ENCODE measurements at regions not wholly inside any gene's neighbourhood (a gene's known extent, or its start where the extent isn't known, plus 50 kb on each side); places are given as distances from the start of the nearest gene placed in this dataset.

DNA sequence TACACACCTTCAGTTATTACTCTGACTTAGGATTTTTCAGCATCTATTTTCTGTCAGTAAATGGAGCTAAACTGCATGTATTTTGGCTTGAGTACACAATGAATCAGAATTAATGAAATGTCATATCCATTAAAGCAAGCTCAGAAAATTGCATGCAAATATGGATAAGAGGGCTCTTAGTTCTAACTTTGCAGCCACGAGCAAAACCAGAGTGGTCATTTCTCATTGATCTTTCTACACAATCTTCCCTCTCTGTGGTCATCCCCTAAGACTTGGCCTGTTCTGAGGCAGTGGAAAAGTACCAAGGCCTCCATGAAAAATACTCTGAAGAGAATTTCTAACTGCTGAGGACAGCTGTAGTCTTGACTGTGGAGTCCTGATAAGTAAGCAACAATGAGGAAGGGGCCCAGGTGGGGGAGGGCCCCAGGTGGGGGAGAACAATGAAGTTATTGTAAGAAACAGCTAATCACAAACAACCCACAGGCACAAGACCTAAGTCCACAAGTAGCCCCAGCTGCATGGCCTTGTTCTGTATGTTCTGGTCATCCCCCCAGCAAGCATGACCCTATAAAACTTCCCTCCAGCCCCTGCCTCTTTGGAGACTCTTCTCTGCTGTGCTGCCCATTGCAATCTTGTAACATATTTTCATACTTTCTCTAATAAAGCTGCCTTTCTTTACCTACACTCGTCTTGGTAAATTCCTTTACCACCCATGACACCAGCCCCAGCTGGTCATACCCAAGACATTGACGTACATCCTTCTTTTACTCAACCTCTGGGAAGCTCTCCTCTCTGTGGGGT is 230.3 kb downstream of the TDRD15 start:
- TF ChIP-seq, protein P1, sequence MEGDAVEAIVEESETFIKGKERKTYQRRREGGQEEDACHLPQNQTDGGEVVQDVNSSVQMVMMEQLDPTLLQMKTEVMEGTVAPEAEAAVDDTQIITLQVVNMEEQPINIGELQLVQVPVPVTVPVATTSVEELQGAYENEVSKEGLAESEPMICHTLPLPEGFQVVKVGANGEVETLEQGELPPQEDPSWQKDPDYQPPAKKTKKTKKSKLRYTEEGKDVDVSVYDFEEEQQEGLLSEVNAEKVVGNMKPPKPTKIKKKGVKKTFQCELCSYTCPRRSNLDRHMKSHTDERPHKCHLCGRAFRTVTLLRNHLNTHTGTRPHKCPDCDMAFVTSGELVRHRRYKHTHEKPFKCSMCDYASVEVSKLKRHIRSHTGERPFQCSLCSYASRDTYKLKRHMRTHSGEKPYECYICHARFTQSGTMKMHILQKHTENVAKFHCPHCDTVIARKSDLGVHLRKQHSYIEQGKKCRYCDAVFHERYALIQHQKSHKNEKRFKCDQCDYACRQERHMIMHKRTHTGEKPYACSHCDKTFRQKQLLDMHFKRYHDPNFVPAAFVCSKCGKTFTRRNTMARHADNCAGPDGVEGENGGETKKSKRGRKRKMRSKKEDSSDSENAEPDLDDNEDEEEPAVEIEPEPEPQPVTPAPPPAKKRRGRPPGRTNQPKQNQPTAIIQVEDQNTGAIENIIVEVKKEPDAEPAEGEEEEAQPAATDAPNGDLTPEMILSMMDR (IDR thresholded peaks at IDR 0.05), result no peak

DNA sequence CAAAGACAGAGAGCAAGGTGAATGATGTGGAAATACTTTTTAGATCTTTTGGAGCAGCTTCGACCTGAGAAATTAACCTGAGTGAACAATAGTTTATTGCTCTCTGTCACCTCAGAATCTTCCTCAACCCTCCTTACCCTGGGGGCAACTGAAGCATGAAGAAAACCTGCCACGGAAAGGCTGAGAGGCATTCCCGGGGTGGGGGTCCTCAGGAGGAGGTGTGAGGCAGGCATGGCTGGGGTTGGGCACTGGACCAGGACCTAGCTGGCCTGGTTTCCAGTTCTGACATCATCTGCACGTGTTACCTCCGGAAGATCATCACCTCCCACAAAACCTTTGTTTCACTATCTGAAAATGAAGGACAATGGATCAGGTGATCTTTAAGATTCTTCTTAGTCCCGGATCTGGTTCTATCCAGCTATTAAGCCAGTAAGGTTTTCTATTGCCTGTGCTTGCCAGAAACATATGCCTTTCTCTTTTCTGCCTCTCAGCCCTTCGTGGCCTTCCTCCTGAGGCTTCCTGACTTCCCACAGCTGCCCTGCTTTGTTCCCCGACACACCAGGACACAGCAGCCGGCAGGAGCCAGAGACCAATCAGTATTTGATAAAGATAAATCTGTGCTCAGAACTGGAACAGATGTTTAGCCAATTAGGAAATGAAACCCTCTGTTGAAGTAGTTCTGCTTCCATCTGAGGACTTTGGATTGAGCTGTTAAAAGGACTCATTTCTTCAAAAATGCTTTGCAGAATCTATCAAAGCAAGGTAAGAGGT is 232.5 kb downstream of the TDRD15 start:
- TF ChIP-seq, protein P1 (IDR thresholded peaks at IDR 0.05), result no peak

DNA sequence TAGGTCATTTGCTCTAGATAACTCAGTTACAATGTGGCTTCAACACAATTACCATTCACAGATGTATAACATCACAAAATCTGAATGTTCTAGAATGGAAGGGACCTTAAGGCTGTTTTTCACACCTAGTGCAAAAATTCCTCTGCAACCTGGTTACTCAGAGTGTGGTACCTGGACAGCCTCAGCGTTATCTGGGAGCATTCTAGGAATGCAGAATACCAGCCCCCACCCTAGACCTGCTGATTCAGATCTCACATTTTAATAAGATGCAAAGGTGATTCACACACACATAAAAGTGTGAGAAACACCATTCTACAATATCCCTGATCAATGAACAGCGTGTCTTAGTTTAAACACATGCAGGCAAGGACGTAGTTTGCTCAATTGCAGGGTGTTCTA is 233.1 kb downstream of the TDRD15 start:
- TF ChIP-seq, protein P1 (IDR thresholded peaks at IDR 0.05), result no peak

DNA sequence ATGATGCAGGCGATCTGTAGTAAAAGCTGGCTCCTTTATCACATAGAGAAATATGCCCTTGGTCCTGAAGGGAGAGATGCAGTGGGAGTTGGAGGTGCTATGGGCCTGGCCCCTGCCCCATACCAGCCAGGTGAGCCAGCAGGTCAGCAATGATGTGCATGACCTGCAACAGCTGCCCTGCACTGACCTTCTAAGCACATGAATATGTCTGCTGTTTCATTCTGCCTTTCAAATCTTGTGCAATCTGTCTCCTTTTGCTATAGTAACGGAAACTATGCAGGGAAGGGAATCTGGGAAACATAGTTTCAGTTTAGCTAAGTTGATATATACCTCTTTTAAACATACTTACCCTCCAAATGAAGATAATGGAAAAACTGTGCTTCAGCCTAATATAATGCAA is 235.2 kb downstream of the TDRD15 start:
- TF ChIP-seq, protein P1 (IDR thresholded peaks at IDR 0.05), result no peak

DNA sequence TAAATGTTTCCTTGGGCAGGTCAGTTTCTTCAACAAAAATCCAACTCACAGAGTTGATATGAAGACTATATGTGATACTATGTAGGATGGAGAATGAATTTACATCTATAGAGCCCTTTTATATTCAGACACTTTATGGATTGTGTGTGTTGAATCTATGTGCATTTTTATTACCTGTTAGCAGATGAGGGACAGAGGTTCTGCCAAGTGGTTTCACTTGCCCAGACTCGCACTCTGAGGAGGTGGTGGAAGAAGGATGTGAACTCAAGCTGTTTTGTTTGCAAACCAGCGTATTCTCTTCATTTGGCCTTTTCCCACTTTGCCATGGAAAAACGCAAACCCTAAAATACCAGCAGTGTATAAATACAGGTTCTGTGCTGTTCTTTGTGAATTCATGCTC is 237.6 kb downstream of the TDRD15 start:
- TF ChIP-seq, protein P1 (IDR thresholded peaks at IDR 0.05), result no peak

DNA sequence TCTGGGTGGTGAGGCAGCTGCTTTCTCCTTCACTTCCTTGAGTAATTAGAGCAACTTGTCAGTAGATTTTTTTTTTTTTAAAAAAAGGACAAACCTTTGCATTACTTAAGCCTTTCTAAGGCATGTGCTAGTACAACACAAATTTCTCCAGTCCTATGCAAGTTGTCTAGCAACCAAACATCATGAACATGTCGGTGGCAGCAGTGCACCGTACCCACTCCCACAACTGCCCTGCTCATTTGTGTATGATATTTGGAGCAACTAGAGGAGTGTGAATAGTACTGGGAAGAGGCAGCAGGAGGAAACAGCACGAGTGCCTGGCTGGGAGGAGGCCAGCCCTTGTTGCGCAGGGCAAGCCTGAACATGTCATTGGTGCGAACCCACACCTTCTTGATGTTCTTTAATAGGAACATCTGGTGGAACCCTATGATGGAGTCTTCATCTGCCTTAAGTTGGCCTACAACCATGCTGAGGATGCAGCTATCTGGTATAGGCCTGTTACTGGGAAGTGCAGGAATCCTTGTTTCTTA is 238.3 kb downstream of the TDRD15 start:
- TF ChIP-seq, protein P1 (IDR thresholded peaks at IDR 0.05), result no peak

DNA sequence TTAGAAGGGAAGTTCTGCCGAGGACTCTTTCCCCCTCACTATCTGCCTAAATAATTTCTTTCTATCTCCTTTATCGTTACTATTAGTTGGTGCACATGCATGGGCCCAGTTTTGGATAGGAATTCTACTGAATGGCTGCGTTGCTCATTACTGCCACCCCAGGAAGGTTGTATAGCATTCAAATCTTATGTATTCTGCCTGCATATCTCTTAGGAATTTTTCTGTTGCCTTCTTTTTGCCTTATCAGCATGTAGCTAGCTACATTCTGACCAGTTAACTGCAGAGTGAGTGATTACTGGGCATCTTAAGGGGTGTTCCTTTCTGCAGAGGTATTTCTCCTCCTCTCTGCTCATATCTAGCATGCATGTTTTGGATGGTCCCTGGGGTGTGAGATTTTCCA is 239.6 kb downstream of the TDRD15 start:
- TF ChIP-seq, protein P1 (IDR thresholded peaks at IDR 0.05), result no peak

All from LNCAP (cell line).